ENCODE measurements at regions not wholly inside any gene's neighbourhood (a gene's known extent, or its start where the extent isn't known, plus 50 kb on each side); places are given as distances from the start of the nearest gene placed in this dataset.

GRCh38 chrX:25527596-25527995 lies 511.8 kb upstream of the ARX start:
- no peaks in the 10 kb centered on the region for H3K36me3 Mint-ChIP-seq
- DNase-seq (ENCODE audit: low spot score in 2 of 2, unreplicated experiment in 2 of 2): no peak
- TF ChIP-seq, protein P1, sequence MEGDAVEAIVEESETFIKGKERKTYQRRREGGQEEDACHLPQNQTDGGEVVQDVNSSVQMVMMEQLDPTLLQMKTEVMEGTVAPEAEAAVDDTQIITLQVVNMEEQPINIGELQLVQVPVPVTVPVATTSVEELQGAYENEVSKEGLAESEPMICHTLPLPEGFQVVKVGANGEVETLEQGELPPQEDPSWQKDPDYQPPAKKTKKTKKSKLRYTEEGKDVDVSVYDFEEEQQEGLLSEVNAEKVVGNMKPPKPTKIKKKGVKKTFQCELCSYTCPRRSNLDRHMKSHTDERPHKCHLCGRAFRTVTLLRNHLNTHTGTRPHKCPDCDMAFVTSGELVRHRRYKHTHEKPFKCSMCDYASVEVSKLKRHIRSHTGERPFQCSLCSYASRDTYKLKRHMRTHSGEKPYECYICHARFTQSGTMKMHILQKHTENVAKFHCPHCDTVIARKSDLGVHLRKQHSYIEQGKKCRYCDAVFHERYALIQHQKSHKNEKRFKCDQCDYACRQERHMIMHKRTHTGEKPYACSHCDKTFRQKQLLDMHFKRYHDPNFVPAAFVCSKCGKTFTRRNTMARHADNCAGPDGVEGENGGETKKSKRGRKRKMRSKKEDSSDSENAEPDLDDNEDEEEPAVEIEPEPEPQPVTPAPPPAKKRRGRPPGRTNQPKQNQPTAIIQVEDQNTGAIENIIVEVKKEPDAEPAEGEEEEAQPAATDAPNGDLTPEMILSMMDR (IDR thresholded peaks at IDR 0.05; ENCODE audit: unreplicated experiment): no peak
- H3K4me3 Mint-ChIP-seq: no peak overlapping the region
- no peaks in the 10 kb centered on the region for H3K27me3 Mint-ChIP-seq (ENCODE audit: low read depth)
- peaks cover 42% of the 10 kb centered on the region for H3K9me3 Mint-ChIP-seq
- H3K4me1 Mint-ChIP-seq: peaks cover 2% of the 10 kb centered on the region
- no peak overlapping the region for H3K27ac Mint-ChIP-seq

- no peaks in the 10 kb centered on the region for H3K4me1 Mint-ChIP-seq
- H3K27ac Mint-ChIP-seq: no peak overlapping the region
- H3K9me3 Mint-ChIP-seq: peaks cover 45% of the 10 kb centered on the region
- no peak for DNase-seq (ENCODE audit: low spot score in 2 of 2, unreplicated experiment in 2 of 2)
- H3K36me3 Mint-ChIP-seq: no peaks in the 10 kb centered on the region
- TF ChIP-seq, protein P1 (IDR thresholded peaks at IDR 0.05; ENCODE audit: unreplicated experiment): no peak
- no peaks in the 10 kb centered on the region for H3K27me3 Mint-ChIP-seq (ENCODE audit: low read depth)
- no peak overlapping the region for H3K4me3 Mint-ChIP-seq
Observed at GRCh38 chrX:25531096-25531495, 515.3 kb upstream of the ARX start.

GRCh38 chrX:25534091-25534490 lies 518.3 kb upstream of the ARX start:
- Mint-ChIP-seq H3K4me1 (no peaks in the 10 kb centered on the region), H3K36me3 (no peaks in the 10 kb centered on the region), H3K9me3 (peaks cover 36% of the 10 kb centered on the region), H3K4me3 (no peak overlapping the region), H3K27ac (no peak overlapping the region), H3K27me3 (ENCODE audit: low read depth) (peaks cover 3% of the 10 kb centered on the region)
- DNase-seq (ENCODE audit: low spot score in 2 of 2, unreplicated experiment in 2 of 2): no peak
- TF ChIP-seq, protein P1 (IDR thresholded peaks at IDR 0.05; ENCODE audit: unreplicated experiment): no peak

DNA sequence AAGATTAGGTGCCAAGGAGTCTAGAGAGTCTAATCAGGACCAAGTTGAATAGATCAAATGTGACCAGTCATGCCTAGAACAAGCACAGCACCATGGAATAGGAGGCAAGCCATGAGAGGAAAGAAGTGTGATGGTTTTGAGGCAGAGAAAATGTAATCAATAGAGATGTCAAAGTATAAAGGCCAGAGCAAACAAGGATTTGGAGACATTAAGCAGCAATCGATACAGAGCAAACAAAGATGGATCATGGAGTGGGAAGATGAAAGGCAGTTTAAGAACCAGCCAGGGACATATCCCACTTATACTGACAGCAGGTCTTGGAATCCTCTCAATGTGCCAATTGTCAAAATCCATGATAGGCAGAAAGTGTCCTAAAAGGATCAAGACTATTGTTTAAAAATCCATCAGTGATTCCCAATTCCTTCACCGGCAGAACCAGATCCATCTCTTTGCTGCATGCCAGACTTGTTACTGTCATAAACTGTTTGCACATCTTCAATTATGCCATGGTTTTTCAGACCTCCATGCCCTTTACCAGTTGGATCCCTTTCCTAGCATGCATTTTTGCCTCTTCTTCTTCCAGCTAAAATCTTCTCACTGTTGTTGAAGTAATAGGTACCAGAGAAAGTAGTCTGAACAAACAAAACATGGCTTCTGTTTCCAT lies 520.7 kb upstream of the ARX start:
- Mint-ChIP-seq H3K9me3 (peaks cover 34% of the 10 kb centered on the region), H3K27ac (no peak overlapping the region), H3K27me3 (ENCODE audit: low read depth) (peaks cover 3% of the 10 kb centered on the region), H3K4me1 (no peaks in the 10 kb centered on the region), H3K4me3 (no peak overlapping the region), H3K36me3 (no peaks in the 10 kb centered on the region)
- DNase-seq (ENCODE audit: low spot score in 2 of 2, unreplicated experiment in 2 of 2): no peak
- TF ChIP-seq, protein P1 (IDR thresholded peaks at IDR 0.05; ENCODE audit: unreplicated experiment): no peak

GRCh38 chrX:25537699-25538098 lies 521.9 kb upstream of the ARX start:
- H3K9me3 Mint-ChIP-seq: peaks cover 41% of the 10 kb centered on the region

More at GRCh38 chrX:25537699-25538098, 521.9 kb upstream of the ARX start:
- Mint-ChIP-seq H3K4me3 (no peak overlapping the region), H3K36me3 (no peaks in the 10 kb centered on the region), H3K27ac (no peak overlapping the region), H3K4me1 (no peaks in the 10 kb centered on the region), H3K27me3 (ENCODE audit: low read depth) (peaks cover 3% of the 10 kb centered on the region)
- no peak for DNase-seq (ENCODE audit: low spot score in 2 of 2, unreplicated experiment in 2 of 2)
- TF ChIP-seq, protein P1 (IDR thresholded peaks at IDR 0.05; ENCODE audit: unreplicated experiment): no peak

Data from mesothelial cell of epicardium (in vitro differentiated cells).